Spleen (tissue), 11 donors: ENCODE measurements at regions not wholly inside any gene's neighbourhood (a gene's known extent, or its start where the extent isn't known, plus 50 kb on each side); places are given as distances from the start of the nearest gene placed in this dataset.

ENCODE experiments used
- DNase-seq: peaks from one replicate; pipeline ENCODE4 v3.0.0-alpha.2; 2020
- H3K27ac ChIP-seq, 8 donors: fragments of 200-600 bp; sonication (generic) in 7 of 8; 1 replicate in 4 of 8; 2 replicates in 4 of 8; pipeline versions ENCODE4 v1.5.0 to v1.8.0; 2016 to 2021; ENCODE audit warnings: inconsistent platforms in 4 of 8, mild to moderate bottlenecking in 4 of 8, moderate library complexity in 1 of 8
- H3K27me3 ChIP-seq, 7 donors: fragments of 200-600 bp; sonication (generic) in 6 of 7; replicated peaks in 1 of 7; 1 replicate in 4 of 7; 2 replicates in 3 of 7; pipeline versions ENCODE4 v1.5.0 to v1.8.0; 2016 to 2021; ENCODE audit warnings: inconsistent platforms in 3 of 7, mild to moderate bottlenecking in 1 of 7
- H3K36me3 ChIP-seq, 6 donors: fragments of 200-600 bp; sonication (generic) in 5 of 6; 1 replicate in 4 of 6; 2 replicates in 2 of 6; pipeline versions ENCODE4 v1.5.0 to v1.8.0; 2016 to 2021; ENCODE audit warnings: inconsistent platforms in 2 of 6
- H3K4me1 ChIP-seq, 6 donors: fragments of 200-600 bp; sonication (generic) in 5 of 6; 1 replicate in 3 of 6; 2 replicates in 3 of 6; pipeline versions ENCODE4 v1.5.0 to v1.8.0; 2016 to 2021; ENCODE audit warnings: inconsistent platforms in 3 of 6
- H3K4me3 ChIP-seq, 8 donors: fragments of 200-600 bp; sonication (generic) in 7 of 8; 1 replicate in 4 of 8; 2 replicates in 4 of 8; pipeline versions ENCODE4 v1.5.0 to v1.8.0; 2016 to 2021; ENCODE audit warnings: inconsistent platforms in 4 of 8, mild to moderate bottlenecking in 4 of 8, moderate library complexity in 2 of 8
- H3K9me3 ChIP-seq, 8 donors: fragments of 200-600 bp; sonication (generic) in 7 of 8; 1 replicate in 4 of 8; 2 replicates in 4 of 8; pipeline versions ENCODE4 v1.5.0 to v1.8.0; 2016 to 2021; ENCODE audit warnings: inconsistent platforms in 4 of 8
- CTCF ChIP-seq, 11 experiments: fragments of 200-600 bp in 7 of 11; fragments of 450-650 bp in 4 of 11; sonication (generic) in 4 of 11; IDR thresholded peaks in 8 of 11; conservative IDR thresholded peaks in 3 of 11; 1 replicate in 7 of 11; 2 replicates in 4 of 11; pipeline versions ENCODE4 v1.4.0 to v1.8.0; 2016 to 2021; ENCODE audit warnings: antibody characterized with exemption in 11 of 11, inconsistent platforms in 4 of 11, mild to moderate bottlenecking in 1 of 11
- POLR2A ChIP-seq, 3 donors: fragments of 450-650 bp; IDR thresholded peaks; one replicate each; pipeline ENCODE4 v1.5.1; 2017; ENCODE audit warnings: antibody characterized with exemption in 3 of 3, mild to moderate bottlenecking in 1 of 3
- POLR2AphosphoS5 ChIP-seq, 3 donors: sonication (generic); formaldehyde crosslinking; IDR thresholded peaks; one replicate each; pipeline ENCODE4 v1.5.1; 2017; ENCODE audit warnings: antibody characterized with exemption in 3 of 3
- WGBS, 5 donors: extraction: QIAGEN DNeasy Blood & Tissue Kit in 3 of 5; methylation state at CpG; one replicate each; pipeline versions ENCODE4 v1.1.5 to v1.1.7; 2013 to 2018; 5-methylcytosine and 5-hydroxymethylcytosine counted together
- intact Hi-C: fragments of 100-400 bp; cut with DNase I; formaldehyde crosslinking; loops from one replicate; pipeline ENCODE4 v1.15.0; 2023; ENCODE audit warnings: low total_unique reads
- donor health status: healthy with polysubstance abuse.
- donor health status: DM: no; HTN: no; CAD: no; lungs with moderate emphysema.
- donor health status: DM: no; HTN: no; CAD: no.
- donor health status: Bipolar disorder and iron deficiency.
- donor health status: healthy.
- donor health status: DM: no; HTN: no; CAD: no.
- donor health status: DM: yes; HTN: yes; CAD: no.

GRCh38 chr19:30695171-30695875 lies 323.1 kb downstream of the ZNF536 start:
- no peak for TF ChIP-seq POLR2A (IDR thresholded peaks at IDR 0.05)
- no peak for TF ChIP-seq CTCF (IDR thresholded peaks at IDR 0.05 in 8 of 11, conservative IDR thresholded peaks at IDR 0.05 in 3 of 11)
- no peak for TF ChIP-seq POLR2AphosphoS5 (IDR thresholded peaks at IDR 0.05)
- Histone ChIP-seq H3K27me3 (peaks cover 0 to 49% (median 0%) of the 10 kb centered on the region in 7 donors), H3K27ac (no peak overlapping the region), H3K4me3 (no peak overlapping the region), H3K9me3 (no peaks in the 10 kb centered on the region), H3K4me1 (peaks cover 0 to 3% (median 0%) of the 10 kb centered on the region in 6 donors), H3K36me3 (no peaks in the 10 kb centered on the region)
- intact Hi-C loops: no loop called here
- WGBS, 5 donors: 72 to 90% (median 82%) methylated on average over 8 of the region's 8 CpGs
- DNase-seq: no peak

DNA sequence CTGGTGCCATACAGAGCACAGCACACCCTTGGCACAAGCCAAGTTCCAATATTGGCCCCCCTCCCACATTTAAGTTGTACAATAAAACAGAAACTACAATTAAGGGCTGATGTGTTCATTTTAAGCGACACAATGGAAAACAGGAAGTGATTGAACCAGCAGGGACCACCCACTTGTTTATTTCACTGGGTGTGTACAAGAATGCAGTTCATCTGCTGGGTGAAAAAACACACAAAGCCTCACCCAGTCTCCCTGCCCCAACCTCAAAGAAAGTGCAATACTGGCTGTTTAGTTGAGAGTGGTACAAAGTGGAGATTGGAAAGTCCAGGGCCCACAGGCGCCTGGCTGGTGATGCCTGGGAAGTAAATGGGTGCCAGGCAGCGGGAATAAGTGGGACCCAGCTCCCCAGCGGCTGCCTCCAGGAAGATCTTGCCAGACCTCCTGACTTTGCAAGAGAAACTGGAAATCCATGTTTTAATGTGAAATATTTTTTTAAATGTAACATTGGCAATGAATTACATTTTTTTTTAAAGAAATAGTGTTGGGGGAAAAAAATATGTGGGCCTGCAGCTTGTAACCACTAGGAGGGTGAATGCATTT lies 322.1 kb downstream of the ZNF536 start:
- 76 to 83% (median 78%) methylated on average over 4 of the region's 4 CpGs for WGBS, 5 donors
- Histone ChIP-seq H3K9me3 (no peaks in the 10 kb centered on the region), H3K4me3 (no peak overlapping the region), H3K36me3 (no peaks in the 10 kb centered on the region), H3K27ac (no peak overlapping the region), H3K4me1 (peaks cover 0 to 3% (median 0%) of the 10 kb centered on the region in 6 donors), H3K27me3 (peaks cover 0 to 55% (median 0%) of the 10 kb centered on the region in 7 donors)
- intact Hi-C loops: no loop called here
- TF ChIP-seq POLR2AphosphoS5 (IDR thresholded peaks at IDR 0.05) (no peak), POLR2A (IDR thresholded peaks at IDR 0.05) (no peak), CTCF (IDR thresholded peaks at IDR 0.05 in 8 of 11, conservative IDR thresholded peaks at IDR 0.05 in 3 of 11) (no peak)
- DNase-seq: no peak

- Histone ChIP-seq H3K27me3 (peaks cover 0 to 63% (median 0%) of the 10 kb centered on the region in 7 donors), H3K36me3 (no peaks in the 10 kb centered on the region), H3K27ac (no peak overlapping the region), H3K9me3 (no peaks in the 10 kb centered on the region), H3K4me1 (peaks cover 0 to 3% (median 0%) of the 10 kb centered on the region in 6 donors), H3K4me3 (no peak overlapping the region)
- 57 to 75% (median 65%) methylated on average over 12 of the region's 12 CpGs for WGBS, 5 donors
- intact Hi-C loops: no loop called here
- DNase-seq: no peak
- TF ChIP-seq POLR2AphosphoS5 (IDR thresholded peaks at IDR 0.05) (no peak), POLR2A (IDR thresholded peaks at IDR 0.05) (no peak), CTCF (IDR thresholded peaks at IDR 0.05 in 8 of 11, conservative IDR thresholded peaks at IDR 0.05 in 3 of 11) (no peak)
These were observed 320.8 kb downstream of the ZNF536 start for GRCh38 chr19:30692879-30693503.
